ENCODE measurements at regions not wholly inside any gene's neighbourhood (a gene's known extent, or its start where the extent isn't known, plus 50 kb on each side); places are given as distances from the start of the nearest gene placed in this dataset.

GRCh38 chr2:81583311-81584108, 1279.0 kb upstream of the LRRTM1 start:
- no peak for DNase-seq

DNA sequence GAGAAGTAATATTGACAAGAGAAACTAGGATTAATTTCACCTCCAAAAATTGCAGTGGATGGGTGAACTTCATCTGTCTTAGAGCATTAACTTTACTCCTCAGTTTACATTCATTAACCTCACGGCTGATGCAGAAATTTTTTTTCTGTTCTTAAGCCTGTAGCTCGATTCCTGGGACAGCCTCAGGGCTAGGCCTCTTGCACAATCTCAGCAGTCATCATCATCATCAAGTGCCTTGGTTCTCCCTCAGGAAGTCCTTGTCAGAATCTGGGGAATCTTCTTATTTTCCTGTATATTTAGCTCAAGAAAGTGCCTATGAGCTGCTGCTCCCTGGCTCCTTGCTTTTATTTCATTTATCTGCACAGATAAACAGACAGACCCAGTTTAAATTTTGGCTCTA, 1272.2 kb upstream of the LRRTM1 start:
- no peak for DNase-seq

- no peak for DNase-seq
Observed at GRCh38 chr2:81551040-81551634, 1246.6 kb upstream of the LRRTM1 start.

DNA sequence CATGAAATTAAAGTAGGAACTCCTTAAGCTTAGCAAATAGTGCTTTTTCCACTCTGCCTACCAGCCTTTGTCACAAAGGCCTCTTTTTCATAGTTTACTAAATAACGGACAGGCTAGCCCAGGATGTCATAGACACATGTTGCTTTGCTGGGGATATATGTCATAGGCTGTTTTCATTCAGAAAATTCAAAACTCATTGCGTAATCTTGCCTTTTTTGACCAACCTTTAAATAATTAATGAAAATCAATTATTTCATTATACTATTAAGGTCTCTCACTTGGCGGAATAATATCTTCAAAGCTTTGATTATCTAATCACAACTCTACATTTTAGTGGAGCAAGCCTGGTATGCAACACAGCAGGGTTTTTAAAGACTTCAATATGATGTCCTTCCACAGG, 1245.7 kb upstream of the LRRTM1 start:
- no peak for DNase-seq

GRCh38 chr2:81549646-81550045, 1245.1 kb upstream of the LRRTM1 start:
- DNase-seq: no peak

DNA sequence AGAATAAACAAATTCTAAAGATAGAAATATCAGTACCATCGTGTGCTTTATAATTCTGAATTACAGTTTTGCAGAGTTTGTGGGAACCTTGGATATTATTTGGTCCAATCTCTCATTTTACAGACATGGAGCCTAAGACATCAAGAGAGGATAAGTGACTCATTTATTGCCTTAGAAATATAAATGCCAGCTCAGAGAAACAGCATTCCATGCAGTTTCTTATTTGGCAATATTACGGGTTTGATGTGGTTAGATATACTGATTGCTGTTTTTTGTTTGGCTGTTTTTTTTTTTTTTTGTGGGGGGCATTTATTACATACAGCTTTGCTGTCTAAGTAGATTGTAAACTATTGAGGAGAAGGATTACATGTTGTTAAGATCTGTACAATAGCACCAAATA, 1241.1 kb upstream of the LRRTM1 start:
- no peak for DNase-seq

GRCh38 chr2:81542119-81542518, 1237.6 kb upstream of the LRRTM1 start:
- DNase-seq: no peak

DNA sequence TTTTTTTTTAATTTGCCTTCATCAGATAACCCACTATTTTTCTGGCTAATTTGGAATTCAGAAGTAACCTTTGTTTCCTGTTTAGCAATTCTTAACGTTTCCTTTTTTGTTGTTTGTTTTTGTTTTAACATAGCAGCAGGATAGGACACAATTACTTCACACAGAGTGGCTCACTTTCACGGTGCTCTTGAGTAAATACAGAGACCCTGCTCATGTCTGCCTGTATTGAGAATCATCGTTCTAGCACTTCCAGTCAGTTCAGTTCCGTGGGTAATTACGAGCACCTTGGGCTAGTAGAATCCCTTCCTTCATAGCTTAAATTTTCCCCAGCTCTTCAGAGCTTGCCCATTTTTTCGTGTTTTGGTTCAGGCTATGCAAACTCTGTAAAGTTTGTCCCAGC, 1225.4 kb upstream of the LRRTM1 start:
- no peak for DNase-seq

- DNase-seq: no peak
Observed at GRCh38 chr2:81528852-81529480, 1224.4 kb upstream of the LRRTM1 start.

DNA sequence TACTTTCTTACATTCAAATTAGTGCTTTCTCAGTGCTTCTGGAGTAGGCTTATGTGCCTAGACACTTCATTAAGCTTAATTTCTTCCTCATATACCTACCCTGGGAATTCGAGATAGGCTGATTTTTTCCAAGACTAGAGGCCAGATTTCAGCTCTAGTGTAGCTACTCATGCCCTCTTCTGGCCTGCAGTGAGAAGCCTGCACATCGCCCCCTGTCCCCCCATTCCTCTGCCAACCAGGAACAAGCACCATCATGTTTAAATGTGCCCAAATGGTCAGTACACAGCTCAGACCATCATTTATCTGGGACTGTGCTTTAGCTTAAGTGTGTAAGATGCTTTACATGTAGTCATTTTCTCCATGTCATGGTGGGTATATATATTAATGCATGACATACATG, 1218.8 kb upstream of the LRRTM1 start:
- no peak for DNase-seq

GRCh38 chr2:81513328-81513727, 1208.8 kb upstream of the LRRTM1 start:
- no peak for DNase-seq

DNA sequence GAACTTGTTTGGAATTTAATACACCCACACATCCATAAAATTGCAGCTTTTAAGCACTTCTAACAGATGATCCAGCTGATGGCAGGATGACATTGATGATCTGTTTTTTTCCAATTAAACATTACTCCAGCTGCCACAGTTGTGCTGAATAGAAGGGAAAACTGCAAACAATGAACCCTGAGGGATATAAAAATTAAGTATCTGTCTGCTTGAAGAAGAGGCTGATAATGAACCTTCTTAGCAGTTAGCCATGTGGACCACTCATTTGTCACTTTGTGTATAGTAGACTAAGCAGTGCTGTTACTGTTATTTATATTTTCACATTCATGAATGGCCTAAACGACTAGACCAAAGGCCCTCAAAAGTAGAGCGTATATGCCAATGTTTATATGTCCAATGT, 1201.0 kb upstream of the LRRTM1 start:
- no peak for DNase-seq

DNA sequence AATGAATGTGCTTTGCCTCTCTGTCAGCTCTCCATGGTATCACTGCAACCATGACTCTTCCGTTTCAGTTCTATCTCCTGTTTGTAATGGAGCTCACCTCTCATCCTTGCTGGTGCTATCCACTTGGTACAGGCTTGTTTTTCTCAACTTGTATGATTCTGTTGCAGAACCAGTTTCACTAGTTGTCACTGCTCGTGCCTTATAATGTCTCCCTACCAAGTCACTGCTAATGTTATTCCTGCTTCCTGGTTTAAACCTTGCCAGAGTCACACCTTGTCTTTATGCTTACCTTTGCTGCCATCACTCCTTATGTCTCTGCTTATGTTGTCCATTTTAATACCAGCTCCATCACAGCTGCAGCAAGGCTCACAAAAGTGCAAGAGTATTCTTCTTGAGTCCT, 1191.0 kb upstream of the LRRTM1 start:
- DNase-seq: no peak

- DNase-seq: no peak
Observed at GRCh38 chr2:81483254-81483653, 1178.7 kb upstream of the LRRTM1 start.

GRCh38 chr2:81481994-81482368, 1177.4 kb upstream of the LRRTM1 start:
- DNase-seq: peak; percentile 49

DNA sequence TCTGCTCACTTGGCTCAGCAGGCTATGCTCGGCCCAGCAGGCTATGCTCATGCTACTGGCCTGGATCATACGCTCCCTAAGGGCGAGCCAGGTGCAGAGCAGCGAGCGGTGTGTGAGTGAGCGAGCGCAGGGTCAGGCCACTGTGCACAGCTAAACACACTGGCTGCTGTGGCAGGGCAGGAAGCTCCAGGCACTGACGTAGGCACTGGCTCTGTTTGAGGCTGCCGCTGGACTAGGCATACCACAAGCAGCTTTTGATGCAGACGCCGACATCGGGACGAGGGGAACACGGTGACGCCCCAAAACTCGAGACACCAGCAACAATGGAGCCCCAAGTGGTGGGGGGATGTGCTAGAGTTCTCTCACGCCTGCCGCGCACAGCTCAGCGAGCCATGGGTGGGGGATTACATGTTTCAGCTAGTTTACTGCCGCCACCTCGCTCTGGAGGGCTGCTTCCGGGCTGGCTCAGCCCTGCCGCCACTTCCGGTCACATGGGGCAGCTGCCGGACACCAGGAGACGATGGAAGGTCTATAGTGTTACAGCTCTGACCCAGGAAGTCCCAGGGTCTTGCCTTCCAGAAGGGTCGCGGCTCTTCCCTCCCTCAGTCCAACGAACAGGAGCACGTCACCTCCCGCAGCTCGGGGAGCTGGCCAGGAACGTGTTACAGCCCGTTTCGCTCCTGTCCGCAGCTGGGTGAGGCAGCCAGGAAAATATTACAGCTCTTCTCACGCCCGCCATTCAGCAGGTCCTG, 1176.9 kb upstream of the LRRTM1 start:
- DNase-seq: peak; percentile 76

DNA sequence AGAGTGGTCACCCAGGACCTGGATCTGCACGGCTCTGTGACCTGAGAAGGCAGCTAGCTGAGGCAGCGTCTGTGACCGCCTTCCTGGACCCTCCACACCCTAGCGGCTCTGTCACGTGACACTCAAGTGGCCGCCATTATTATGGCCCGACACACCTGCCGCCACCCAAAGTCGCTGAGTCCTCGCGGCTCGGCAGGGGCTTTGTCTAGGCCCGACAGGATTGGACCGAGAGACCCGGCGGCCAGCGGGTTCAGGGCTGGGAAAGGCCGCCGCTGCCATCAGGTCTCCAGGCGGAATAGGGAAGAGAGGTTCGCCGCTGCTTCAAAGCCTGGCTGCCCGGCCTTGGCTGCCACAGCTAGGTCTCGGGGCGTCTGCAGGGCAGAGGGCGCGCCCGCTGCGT, 1162.5 kb upstream of the LRRTM1 start:
- no peak for DNase-seq

DNA sequence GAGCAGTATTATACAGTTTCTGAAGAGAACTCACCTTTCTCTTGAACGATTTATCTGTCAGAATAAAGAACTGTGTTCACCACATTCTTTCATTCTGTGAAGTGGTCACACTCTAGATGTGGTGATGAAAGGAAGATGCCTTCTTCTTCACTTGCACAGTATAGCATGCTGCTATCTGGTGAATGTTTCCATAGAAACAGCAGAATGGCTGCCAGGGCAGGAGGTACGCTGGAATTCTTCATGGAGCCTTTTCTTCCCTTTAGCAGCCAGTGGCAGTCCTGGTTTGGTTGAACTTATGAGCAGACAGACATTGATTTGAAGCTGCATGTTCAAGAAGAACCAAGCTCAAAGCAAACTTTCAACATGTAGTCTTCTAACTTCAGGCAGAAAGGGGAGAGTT, 1157.9 kb upstream of the LRRTM1 start:
- no peak for DNase-seq

DNA sequence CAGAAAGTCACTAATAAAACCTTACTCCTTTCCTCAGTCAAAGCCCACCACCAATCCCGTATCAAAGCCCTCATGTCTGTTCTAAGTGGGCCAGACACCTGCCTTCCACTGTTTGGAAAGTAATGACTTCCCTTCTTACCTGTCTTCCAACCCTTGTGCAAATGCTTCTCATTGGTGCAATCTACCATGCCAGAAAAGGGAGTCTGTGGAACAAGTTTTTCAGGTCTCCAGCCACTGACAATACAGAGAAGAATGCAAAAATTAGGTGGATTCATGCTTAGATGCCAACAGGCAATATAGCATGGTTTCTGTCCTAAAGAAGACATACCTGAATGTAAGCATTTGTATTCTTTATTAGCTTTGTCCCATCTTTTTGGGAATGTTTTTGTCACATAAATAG, 1140.6 kb upstream of the LRRTM1 start:
- no peak for DNase-seq

- no peak for DNase-seq
Observed at GRCh38 chr2:81437456-81438000, 1133.0 kb upstream of the LRRTM1 start.

DNA sequence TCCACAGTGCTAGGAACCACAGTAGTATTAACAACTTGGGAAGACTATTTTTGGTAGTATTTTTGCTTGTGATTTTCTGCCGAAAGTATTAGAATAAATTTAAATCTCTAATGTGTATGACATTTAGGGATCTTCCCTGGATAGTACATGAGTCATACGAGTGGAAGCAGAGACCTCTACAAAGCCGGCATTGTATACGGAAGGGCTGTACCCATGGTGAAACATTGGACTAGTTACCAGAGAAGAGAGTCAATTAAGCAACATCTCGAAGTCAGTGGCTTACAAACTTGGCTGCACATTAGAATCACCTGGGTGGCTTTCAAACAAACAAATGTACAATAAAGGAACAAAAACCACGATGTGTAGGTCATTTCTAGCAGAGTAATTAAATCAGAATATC, 1131.7 kb upstream of the LRRTM1 start:
- DNase-seq: no peak

GRCh38 chr2:81412681-81413080, 1108.1 kb upstream of the LRRTM1 start:
- DNase-seq: no peak

- DNase-seq: no peak
Observed at GRCh38 chr2:81403508-81403907, 1099.0 kb upstream of the LRRTM1 start.
